ENCODE measurements at regions not wholly inside any gene's neighbourhood (a gene's known extent, or its start where the extent isn't known, plus 50 kb on each side); places are given as distances from the start of the nearest gene placed in this dataset.

- no peaks in the 10 kb centered on the region for H4K20me1 ChIP-seq (ENCODE audit: insufficient read depth, low read length)
- H3K36me3 ChIP-seq (ENCODE audit: insufficient read depth, low read length): no peaks in the 10 kb centered on the region
- H3K4me2 ChIP-seq (ENCODE audit: low read length): no peak overlapping the region
- H3K9ac ChIP-seq (ENCODE audit: low read length): no peak overlapping the region
- H3K27me3 ChIP-seq (ENCODE audit: insufficient read depth, low read length): no peaks in the 10 kb centered on the region
- no peak overlapping the region for H3K27ac ChIP-seq (ENCODE audit: low read depth, low read length, poor library complexity, severe bottlenecking)
- no peak overlapping the region for H3K4me3 ChIP-seq (ENCODE audit: low read depth, low read length, poor library complexity, severe bottlenecking)
- no peaks in the 10 kb centered on the region for H3K9me2 ChIP-seq (ENCODE audit: low read depth, low read length)
- no peak overlapping the region for H2AFZ ChIP-seq (ENCODE audit: low read length)
- no peaks in the 10 kb centered on the region for H3K4me1 ChIP-seq (ENCODE audit: insufficient read depth, low read length, severe bottlenecking)
- TF ChIP-seq CTCF (IDR thresholded peaks at IDR 0.05; ENCODE audit: low read length): no peak
- H3F3A ChIP-seq (ENCODE audit: insufficient read depth, low read length): no peaks in the 10 kb centered on the region
- no peaks in the 10 kb centered on the region for H3K79me2 ChIP-seq (ENCODE audit: insufficient read depth, low read length)
- H3K9me3 ChIP-seq (ENCODE audit: low read length): no peaks in the 10 kb centered on the region
These were observed 419.3 kb downstream of the ACTL7B start for GRCh38 chr9:108436448-108436847.

DNA sequence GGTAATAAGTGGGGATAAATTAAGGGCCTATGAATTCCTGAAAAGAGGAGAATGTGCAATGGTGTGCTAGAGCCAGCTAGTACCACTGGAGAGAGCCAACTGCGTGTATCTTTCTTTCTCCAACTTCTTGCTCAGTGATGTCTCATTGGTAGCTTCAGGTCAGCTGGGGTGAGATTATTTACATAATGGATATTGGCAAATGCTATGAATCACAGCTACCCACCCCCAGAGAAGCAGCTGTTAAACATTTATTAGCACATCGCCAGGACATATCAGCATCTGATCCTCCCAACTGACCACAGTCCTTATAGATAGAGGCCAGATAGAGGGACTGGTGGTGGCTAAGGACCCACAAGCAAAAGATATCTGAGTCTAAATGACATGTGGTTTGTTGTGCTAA is 421.3 kb downstream of the ACTL7B start:
- Histone ChIP-seq H3K27ac (ENCODE audit: low read depth, low read length, poor library complexity, severe bottlenecking) (no peak overlapping the region), H3F3A (ENCODE audit: insufficient read depth, low read length) (no peaks in the 10 kb centered on the region), H3K4me3 (ENCODE audit: low read depth, low read length, poor library complexity, severe bottlenecking) (no peak overlapping the region), H3K9ac (ENCODE audit: low read length) (no peak overlapping the region), H3K4me1 (ENCODE audit: insufficient read depth, low read length, severe bottlenecking) (no peaks in the 10 kb centered on the region), H2AFZ (ENCODE audit: low read length) (no peak overlapping the region), H3K4me2 (ENCODE audit: low read length) (no peak overlapping the region), H3K36me3 (ENCODE audit: insufficient read depth, low read length) (no peaks in the 10 kb centered on the region), H3K79me2 (ENCODE audit: insufficient read depth, low read length) (no peaks in the 10 kb centered on the region), H4K20me1 (ENCODE audit: insufficient read depth, low read length) (no peaks in the 10 kb centered on the region), H3K27me3 (ENCODE audit: insufficient read depth, low read length) (no peaks in the 10 kb centered on the region), H3K9me3 (ENCODE audit: low read length) (no peaks in the 10 kb centered on the region), H3K9me2 (ENCODE audit: low read depth, low read length) (no peaks in the 10 kb centered on the region)
- TF ChIP-seq EZH2 (IDR thresholded peaks at IDR 0.05; ENCODE audit: borderline replicate concordance, low read length) (no peak), CTCF (IDR thresholded peaks at IDR 0.05; ENCODE audit: low read length) (no peak)

DNA sequence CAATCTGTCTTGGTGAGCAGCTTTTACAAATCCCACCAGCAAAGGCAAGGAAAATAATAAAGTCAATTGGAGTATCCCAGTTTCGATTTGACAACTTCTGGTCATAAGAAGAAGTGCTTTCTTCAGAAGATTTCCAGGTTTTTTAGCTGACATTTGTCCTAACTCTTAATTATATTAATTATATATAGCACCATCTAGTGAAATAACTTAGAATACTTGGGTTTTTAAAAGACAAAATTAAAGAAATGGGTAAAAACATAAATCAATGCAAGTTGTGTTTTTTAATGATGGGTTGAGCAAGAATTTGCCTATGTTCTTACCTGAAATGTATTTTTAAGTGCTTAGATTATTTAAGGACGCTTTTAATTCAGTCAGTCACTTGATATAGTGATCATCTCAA is 421.8 kb downstream of the ACTL7B start:
- Histone ChIP-seq H3K36me3 (ENCODE audit: insufficient read depth, low read length) (no peaks in the 10 kb centered on the region), H3K79me2 (ENCODE audit: insufficient read depth, low read length) (no peaks in the 10 kb centered on the region), H3K9me2 (ENCODE audit: low read depth, low read length) (no peaks in the 10 kb centered on the region), H3K4me1 (ENCODE audit: insufficient read depth, low read length, severe bottlenecking) (no peaks in the 10 kb centered on the region), H3K9me3 (ENCODE audit: low read length) (no peaks in the 10 kb centered on the region), H3K9ac (ENCODE audit: low read length) (no peak overlapping the region), H3F3A (ENCODE audit: insufficient read depth, low read length) (no peaks in the 10 kb centered on the region), H3K27ac (ENCODE audit: low read depth, low read length, poor library complexity, severe bottlenecking) (no peak overlapping the region), H4K20me1 (ENCODE audit: insufficient read depth, low read length) (no peaks in the 10 kb centered on the region), H2AFZ (ENCODE audit: low read length) (no peak overlapping the region), H3K4me2 (ENCODE audit: low read length) (no peak overlapping the region), H3K27me3 (ENCODE audit: insufficient read depth, low read length) (no peaks in the 10 kb centered on the region), H3K4me3 (ENCODE audit: low read depth, low read length, poor library complexity, severe bottlenecking) (no peak overlapping the region)
- no peak for TF ChIP-seq EZH2 (IDR thresholded peaks at IDR 0.05; ENCODE audit: borderline replicate concordance, low read length)

DNA sequence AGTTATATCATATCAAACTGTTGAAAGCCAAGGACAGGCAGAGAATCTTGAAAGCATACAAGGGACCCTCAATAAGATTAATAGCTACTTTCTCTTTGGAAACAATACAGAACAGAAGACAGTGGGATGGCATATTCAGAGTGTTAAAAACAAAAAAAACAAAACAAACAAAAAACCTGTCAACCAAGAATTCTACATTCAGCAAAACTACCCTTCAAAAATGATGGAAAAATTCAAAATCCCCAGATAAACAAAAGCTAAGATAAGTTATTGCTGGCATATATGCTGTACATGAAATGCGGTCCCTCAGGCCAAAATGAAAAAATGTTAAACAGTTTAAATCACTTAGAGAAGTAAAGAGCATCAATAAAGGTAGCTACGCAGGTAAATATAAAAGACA is 425.1 kb downstream of the ACTL7B start:
- no peak overlapping the region for H3K4me3 ChIP-seq (ENCODE audit: low read depth, low read length, poor library complexity, severe bottlenecking)
- no peaks in the 10 kb centered on the region for H3F3A ChIP-seq (ENCODE audit: insufficient read depth, low read length)
- H3K79me2 ChIP-seq (ENCODE audit: insufficient read depth, low read length): no peaks in the 10 kb centered on the region
- no peaks in the 10 kb centered on the region for H3K27me3 ChIP-seq (ENCODE audit: insufficient read depth, low read length)
- no peak overlapping the region for H2AFZ ChIP-seq (ENCODE audit: low read length)
- H3K36me3 ChIP-seq (ENCODE audit: insufficient read depth, low read length): no peaks in the 10 kb centered on the region
- H3K4me1 ChIP-seq (ENCODE audit: insufficient read depth, low read length, severe bottlenecking): no peaks in the 10 kb centered on the region
- H3K9me2 ChIP-seq (ENCODE audit: low read depth, low read length): no peaks in the 10 kb centered on the region
- H3K9ac ChIP-seq (ENCODE audit: low read length): no peak overlapping the region
- H3K9me3 ChIP-seq (ENCODE audit: low read length): no peaks in the 10 kb centered on the region
- no peak overlapping the region for H3K4me2 ChIP-seq (ENCODE audit: low read length)
- no peaks in the 10 kb centered on the region for H4K20me1 ChIP-seq (ENCODE audit: insufficient read depth, low read length)
- H3K27ac ChIP-seq (ENCODE audit: low read depth, low read length, poor library complexity, severe bottlenecking): no peak overlapping the region
- TF ChIP-seq EZH2 (IDR thresholded peaks at IDR 0.05; ENCODE audit: borderline replicate concordance, low read length): no peak

Data from OCI-LY1 (cell line).